GM18505 (cell line): ENCODE measurements at regions not wholly inside any gene's neighbourhood (a gene's known extent, or its start where the extent isn't known, plus 50 kb on each side); places are given as distances from the start of the nearest gene placed in this dataset.
"Not testable (repeated sequence)": the region's sequence is repeated elsewhere in the genome, so short reads cannot be mapped to it uniquely, and the experiment has no call there.

ENCODE experiments used
- ATAC-seq: cut with Tn5 transposase; IDR thresholded peaks from one replicate; pipeline ENCODE4 v1.9.1; 2021; ENCODE audit not compliant: unreplicated experiment
- POLR2A ChIP-seq: IDR thresholded peaks from 4 replicates; pipeline ENCODE4 v1.6.1; 2011; ENCODE audit warnings: borderline replicate concordance; ENCODE audit not compliant: insufficient read depth, insufficient read length; ENCODE audit errors: extremely low read depth

DNA sequence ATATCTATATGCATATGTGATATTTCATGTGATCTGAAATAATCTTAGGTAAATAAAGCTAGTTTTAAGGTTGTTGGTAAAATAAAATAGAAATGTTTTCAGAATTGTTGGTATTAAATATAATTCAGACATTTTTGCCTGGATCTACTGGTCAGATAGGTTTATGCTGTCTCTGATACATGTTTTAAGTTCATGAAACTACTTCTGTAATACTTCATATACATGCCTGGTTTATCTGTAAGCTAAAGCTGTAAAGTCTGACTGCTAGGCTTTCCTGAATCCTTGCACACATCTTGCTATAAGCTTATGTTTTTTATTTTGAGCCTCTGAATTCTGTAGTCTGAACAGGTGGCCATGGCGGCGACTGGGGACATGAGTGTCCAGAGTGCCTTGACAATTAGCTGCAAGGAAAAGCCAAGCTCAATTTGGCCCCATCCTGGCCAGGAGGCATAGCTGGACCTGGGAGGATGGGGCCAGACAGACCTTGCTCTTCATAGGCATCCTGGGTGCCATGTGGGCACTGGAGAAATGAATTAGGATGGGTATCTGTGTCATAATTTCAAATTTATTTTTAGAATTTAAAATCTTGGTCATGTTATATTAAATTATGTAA, 241.0 kb upstream of the UBASH3B start:
- no peak for ATAC-seq
- no peak for TF ChIP-seq POLR2A

DNA sequence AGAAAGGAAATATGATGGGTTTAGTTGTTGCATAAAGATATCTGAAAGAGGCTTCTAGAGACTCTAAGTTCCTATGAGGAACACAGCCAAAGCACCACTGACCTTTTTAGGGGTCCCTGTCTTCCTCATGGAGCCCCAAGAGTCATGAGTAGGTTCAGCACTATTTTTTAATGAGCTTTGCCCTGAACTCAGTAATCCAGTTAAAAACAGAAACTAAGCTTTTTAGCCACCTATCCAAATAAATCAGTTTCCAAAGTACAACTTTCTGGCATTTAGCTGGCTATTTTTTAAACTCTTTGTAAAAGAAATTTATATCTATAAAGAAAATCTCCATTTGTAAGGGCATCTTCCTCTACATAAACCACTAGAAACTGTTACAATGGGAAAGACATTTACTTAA, 241.8 kb upstream of the UBASH3B start:
- no peak for TF ChIP-seq POLR2A
- ATAC-seq, result no peak

DNA sequence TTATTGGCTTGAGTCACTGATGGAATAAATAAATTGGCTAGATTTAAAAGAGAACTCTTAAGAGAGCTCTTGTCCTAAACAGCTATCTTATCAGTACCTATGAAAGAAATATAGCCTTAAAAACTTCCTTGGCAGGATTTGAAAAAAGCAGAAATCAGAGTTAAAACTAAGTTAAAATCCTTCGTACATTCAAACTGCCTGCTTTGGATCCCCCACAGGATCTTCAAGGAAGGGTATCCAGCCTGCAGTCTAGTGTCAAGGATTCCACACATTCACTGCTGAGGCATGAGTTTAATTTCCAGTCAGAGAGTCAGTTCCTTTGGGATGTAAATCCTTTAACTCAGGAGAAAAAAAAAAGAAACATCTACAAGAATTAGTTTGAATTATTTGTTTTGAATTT, 242.9 kb upstream of the UBASH3B start:
- no peak for TF ChIP-seq POLR2A
- no peak for ATAC-seq

- ATAC-seq, result no peak
- TF ChIP-seq POLR2A, result no peak
These were observed 249.1 kb upstream of the UBASH3B start for GRCh38 chr11:122406466-122406865.

- no peak for ATAC-seq
- TF ChIP-seq POLR2A, result no peak
These were observed 249.8 kb upstream of the UBASH3B start for GRCh38 chr11:122405547-122406341.

- no peak for TF ChIP-seq POLR2A
These were observed 251.0 kb upstream of the UBASH3B start for GRCh38 chr11:122404571-122404970.

GRCh38 chr11:122401581-122401980, 253.9 kb upstream of the UBASH3B start:
- not testable (repeated sequence) for ATAC-seq

More at GRCh38 chr11:122404571-122404970, 251.0 kb upstream of the UBASH3B start:
- ATAC-seq, result no peak

GRCh38 chr11:122399375-122399774, 256.1 kb upstream of the UBASH3B start:
- no peak for TF ChIP-seq POLR2A
- peak; percentile 70 for ATAC-seq

- no peak for TF ChIP-seq POLR2A
- no peak for ATAC-seq
These were observed 256.7 kb upstream of the UBASH3B start for GRCh38 chr11:122398851-122399250.

DNA sequence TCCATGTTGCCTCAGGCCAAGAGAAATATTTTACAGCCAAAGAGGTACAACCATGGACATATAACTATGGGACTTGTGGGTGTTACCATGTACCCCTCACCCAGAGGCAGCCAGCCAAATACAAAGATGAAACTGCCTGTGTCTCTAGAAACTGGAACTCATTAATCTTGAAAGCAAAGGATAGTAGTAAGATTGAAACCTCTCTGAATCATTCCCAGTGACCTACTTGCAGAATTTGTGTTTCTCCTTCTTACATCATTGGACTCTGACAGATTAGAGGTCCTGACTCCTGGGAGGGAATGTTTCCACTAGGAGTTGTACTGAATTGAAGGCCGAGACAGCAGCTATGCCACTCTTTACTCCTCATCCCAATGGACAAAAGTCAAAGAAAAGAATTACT, 257.4 kb upstream of the UBASH3B start:
- no peak for ATAC-seq
- no peak for TF ChIP-seq POLR2A

- no peak for ATAC-seq
- no peak for TF ChIP-seq POLR2A
These were observed 260.2 kb upstream of the UBASH3B start for GRCh38 chr11:122395282-122395681.

GRCh38 chr11:122394313-122394712, 261.2 kb upstream of the UBASH3B start:
- no peak for TF ChIP-seq POLR2A
- ATAC-seq, result no peak

GRCh38 chr11:122393209-122393860, 262.2 kb upstream of the UBASH3B start:
- ATAC-seq, result no peak
- TF ChIP-seq POLR2A, result no peak

DNA sequence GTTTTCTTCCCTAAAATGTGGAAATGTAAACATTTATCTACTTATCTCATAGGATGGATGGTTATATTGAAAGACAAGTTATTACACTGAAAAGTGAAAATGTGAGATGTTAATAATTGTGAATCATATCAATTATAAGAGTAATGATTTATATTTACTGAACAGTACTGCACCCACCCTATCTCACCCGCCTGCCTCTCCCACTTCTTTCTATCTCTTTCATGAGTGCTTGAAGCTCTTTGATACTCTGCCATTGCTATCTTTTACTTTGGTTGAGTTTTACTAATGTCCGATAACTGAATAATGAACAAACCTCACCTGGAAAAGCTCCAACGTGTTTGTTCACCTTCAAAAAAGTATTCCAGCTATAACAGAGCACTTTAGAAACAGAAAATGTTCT, 263.0 kb upstream of the UBASH3B start:
- no peak for ATAC-seq
- no peak for TF ChIP-seq POLR2A
